IPS DF 4.7 (cell line): ENCODE measurements at regions not wholly inside any gene's neighbourhood (a gene's known extent, or its start where the extent isn't known, plus 50 kb on each side); places are given as distances from the start of the nearest gene placed in this dataset.

Experiments used
- DNase-seq: peaks from one replicate; pipeline ENCODE4 v3.0.0-alpha.2; 2013; ENCODE audit warnings: low spot score; ENCODE audit errors: extremely low read depth

DNA sequence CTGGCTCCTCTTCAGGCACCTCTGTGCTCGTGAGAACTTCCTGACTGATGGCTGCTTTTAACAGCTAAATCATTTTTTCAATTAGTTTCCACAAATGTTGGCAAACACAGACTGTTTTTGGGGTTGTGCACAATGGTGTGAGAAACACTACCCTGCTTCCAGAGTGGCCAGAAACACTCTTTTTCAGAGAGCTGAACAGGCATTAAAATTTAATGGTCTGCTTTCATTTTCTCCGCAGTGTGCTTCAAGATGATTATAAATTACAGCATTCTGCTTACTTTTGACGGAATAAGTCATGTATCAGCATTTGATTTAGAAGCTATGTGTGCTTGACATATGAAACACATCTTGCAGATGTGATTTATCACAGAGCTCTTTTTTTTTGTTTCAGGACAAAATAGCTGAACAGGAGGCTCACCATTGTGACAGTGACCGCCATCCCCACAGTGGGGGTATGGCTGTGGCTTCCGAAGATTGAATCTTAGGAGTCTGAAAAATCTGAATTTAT lies 454.5 kb upstream of the ZNF608 start:
- no peak for DNase-seq

DNA sequence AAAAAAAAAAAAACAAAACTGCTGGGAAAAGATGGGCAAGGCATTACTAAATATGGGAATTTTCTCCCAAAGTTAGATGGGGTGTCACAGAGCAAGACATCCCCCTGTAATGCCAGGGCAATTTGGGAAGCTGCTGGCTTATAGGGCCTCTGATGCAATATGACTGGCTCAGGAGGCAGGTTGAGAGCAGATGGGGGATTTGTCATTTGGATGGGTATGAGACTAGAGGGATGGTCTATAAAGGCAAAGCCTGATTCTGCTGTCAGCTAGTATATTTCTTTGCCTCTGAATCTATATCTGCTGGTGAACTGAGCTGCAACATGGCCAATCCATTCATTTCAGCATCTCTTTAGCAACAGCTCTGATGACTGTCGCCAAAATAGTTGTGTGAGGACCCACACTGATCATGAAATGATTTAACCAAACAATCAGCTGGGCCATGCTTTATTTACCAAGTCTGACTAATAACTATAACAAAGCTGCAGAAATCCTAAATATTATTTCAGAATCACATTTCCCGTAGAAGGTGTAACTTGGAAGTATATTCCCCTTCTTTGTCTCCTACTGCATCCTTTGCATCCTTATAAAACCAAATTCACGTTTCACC lies 455.1 kb upstream of the ZNF608 start:
- no peak for DNase-seq

GRCh38 chr5:125202353-125202752 lies 455.9 kb upstream of the ZNF608 start:
- DNase-seq: no peak

GRCh38 chr5:125202871-125203438 lies 456.5 kb upstream of the ZNF608 start:
- DNase-seq: no peak

- no peak for DNase-seq
Observed at GRCh38 chr5:125203912-125204311, 457.5 kb upstream of the ZNF608 start.

GRCh38 chr5:125205601-125206225 lies 459.3 kb upstream of the ZNF608 start:
- no peak for DNase-seq

DNA sequence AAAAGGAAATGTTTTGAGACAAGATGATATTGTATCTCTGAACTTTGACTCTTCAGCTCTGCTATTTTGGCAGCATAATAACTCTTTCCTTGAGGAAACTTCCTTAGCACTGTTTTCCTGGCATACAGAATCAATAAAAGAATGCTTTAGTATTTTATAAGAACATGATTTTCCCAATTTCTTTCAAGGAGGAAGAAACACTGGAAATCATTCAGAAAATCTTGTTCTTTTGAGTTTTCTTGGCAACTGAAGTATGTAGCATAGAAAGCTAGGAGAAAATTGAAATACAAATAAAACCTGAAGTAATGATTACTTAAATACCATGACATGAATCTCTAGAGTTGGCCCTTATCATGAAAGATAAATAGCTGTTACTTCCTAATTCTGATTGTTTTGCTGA lies 461.4 kb upstream of the ZNF608 start:
- DNase-seq: no peak

GRCh38 chr5:125209650-125210049 lies 463.2 kb upstream of the ZNF608 start:
- DNase-seq: no peak

DNA sequence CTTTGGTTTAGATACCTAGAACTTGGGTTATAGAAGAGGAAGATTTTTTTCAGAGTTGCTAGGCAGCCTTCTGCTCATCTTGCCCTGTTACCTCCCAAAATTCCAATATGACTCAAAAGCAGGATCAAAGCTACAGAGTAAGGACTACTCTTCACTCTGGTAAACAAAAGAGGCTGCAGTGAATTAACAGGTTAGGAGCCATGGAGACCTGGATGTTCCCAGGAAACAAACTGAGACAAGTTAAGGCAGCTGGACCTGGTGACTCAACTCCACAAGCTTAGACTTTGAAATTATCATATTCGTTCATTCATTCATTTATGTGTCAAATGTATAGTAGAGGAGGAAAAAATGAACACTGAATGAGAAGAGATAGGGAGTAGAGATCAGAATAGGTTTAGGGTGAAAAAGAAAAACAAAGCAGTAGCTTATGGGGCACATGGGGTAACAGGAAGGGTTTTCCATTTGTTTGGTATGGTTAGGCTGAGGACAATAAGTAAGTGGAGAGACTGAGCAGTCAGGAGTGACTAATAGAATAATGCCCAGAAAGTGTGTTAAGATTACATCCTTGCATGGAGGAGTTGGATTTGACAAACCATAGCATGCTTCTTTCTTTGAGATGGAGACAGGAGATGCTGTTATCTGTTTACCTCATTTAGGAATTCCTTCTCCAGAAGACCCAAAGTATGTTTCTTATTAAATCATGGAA lies 464.0 kb upstream of the ZNF608 start:
- no peak for DNase-seq

DNA sequence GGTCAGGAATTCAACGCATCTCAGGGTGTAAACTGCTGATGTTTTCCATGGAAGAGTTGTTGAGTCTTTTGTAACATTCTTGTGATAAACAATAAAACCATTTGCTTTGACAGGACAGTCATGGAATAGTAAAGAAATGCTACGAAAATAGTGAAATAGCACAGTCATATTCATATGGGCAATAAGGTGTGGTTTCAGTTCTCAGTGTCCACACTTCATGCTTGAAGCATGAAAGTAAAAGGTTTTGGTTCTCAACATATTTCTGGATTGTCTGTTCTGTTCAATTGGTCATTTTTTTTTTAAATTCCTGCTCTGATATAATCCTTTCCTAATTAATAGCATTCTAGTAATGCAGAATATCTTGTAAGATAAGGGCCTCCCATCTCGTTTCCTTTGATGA lies 467.6 kb upstream of the ZNF608 start:
- DNase-seq: no peak

- DNase-seq: no peak
Observed at GRCh38 chr5:125215593-125215992, 469.2 kb upstream of the ZNF608 start.

DNA sequence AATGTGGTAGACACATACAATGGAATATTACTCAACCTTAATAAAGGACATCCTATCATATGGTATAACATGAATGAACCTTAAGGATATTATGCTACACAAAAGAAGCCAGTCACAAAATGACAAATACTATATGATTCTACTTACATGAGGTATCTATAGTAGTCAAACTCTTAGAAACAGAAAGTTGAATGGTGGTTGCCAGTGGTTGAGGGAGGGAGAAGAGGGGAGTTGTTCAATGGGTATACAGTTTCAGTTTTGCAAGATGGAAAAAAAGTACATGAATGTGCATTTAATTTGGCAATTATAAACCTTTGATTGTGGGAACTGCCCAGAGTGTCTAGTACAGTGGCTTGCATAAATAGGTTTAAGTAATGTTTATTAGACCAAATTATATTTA lies 473.3 kb upstream of the ZNF608 start:
- DNase-seq: no peak

- DNase-seq: no peak
Observed at GRCh38 chr5:125220284-125220683, 473.8 kb upstream of the ZNF608 start.

DNA sequence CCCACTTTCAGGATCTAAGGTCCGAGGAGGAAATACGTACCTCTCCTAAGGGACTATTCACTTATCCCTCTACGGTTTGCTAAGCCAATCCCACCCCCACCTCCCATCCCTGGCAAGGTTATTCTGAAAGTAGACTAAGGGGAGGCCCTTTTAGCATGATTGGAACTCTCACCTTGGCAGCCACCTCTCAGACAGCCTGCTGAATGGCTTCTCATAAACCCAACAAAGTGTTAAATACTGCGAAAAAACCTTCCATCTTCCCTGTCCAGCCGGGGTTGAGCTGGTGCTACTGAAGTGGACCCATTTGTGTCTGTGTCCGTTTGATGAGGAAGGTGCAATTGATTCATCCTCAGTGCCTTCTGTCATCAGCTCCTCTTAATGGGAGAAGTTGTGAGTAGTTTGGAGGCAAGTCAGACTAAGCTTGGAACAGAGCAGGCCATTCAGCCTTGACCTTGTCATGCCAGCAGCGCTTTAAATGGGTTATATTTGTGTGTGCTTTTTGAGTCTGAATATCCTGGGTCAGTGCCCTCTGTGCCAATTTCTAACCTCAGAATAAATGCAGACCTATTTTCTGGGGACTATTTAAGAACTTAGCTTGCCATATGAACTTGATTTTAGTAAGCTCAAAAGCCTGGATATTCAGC lies 476.3 kb upstream of the ZNF608 start:
- DNase-seq: no peak

GRCh38 chr5:125225424-125225823 lies 479.0 kb upstream of the ZNF608 start:
- DNase-seq: no peak

GRCh38 chr5:125226825-125227224 lies 480.4 kb upstream of the ZNF608 start:
- DNase-seq: no peak

GRCh38 chr5:125227333-125228095 lies 481.1 kb upstream of the ZNF608 start:
- DNase-seq: no peak

DNA sequence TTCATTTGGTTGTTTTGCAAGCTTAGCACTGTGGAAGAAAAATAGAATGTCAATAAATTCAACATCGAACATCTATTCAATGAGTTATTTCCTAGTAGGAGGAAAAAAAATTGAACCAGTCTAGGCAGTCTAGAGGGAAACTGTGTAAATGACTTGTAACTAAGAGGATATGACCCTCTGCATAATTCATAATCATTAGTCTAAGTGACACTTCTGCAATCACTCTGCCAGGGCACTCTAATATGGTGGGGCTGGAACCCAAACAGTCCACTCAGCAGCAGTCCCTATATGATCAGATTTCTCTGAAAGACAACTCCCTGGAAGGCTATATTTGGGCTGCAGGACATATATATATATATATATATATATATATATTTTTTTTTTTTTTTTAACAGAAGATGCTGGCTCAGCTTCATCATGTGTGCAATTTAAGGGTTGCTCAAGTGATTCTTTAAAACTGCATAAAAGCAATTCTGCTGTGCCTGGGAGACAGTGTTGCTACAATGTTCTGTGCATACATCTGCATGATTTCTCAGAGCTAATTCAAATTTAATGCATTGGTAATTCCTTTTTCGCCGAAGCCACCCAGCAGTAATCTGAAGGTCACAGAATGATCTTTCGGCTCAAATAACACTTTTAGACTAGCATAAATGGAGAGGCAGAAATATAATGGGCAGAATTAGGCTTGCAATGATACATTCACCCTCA lies 482.1 kb upstream of the ZNF608 start:
- DNase-seq: no peak

DNA sequence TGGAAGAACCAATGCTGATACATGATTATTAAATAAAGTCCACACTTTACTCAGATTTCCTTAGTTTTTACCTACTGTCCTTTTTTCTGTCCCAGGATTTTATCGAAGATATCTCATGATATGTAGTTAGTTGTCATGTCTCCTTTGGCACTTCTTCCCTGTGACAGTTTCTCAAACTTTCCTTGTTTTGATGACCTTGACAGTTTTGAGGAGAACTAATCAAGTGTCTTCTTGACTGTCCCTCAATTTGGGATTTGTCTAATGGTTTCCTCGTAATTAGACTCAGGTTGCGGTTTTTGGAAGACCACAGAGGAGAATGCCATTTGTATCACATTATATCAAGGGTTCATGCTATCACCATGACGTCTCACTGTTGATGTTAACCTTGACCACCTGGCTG lies 483.1 kb upstream of the ZNF608 start:
- DNase-seq: no peak

- no peak for DNase-seq
Observed at GRCh38 chr5:125232779-125233230, 486.4 kb upstream of the ZNF608 start.
